ENCODE measurements at regions not wholly inside any gene's neighbourhood (a gene's known extent, or its start where the extent isn't known, plus 50 kb on each side); places are given as distances from the start of the nearest gene placed in this dataset.

DNA sequence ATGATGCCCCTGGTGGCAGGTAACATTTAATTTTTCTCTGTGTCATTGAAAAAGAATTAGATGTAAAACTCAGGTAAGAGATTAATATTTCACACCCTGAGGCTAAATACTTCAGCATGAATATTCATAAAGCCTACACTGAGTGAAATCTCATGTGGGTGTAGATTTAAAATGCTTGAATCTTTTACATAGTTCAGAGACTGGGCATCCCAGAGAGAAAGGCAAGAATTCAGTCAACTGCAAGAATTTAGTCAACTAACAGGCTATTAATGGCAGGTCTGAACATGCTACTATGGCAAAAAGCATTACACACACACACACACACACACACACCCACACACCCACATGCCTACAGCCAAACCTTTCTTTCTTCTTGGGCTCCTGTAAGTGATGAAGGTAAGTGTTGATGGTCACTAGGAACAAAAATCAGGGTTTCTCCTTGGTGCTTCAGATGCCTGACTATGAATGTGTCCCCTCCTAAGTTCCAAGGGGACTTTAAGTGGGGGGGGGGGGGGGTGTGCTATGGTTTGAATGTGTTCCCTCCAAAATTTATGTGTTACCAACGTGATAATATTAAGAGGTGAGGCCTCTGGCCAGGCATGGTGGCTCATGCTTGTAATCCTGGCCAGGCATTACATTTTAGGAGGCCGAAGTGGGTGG lies 63.7 kb upstream of the PSMD7 start:
- Histone ChIP-seq H3K4me3 (ENCODE audit: low read depth, low read length) (no peak overlapping the region), H3K27me3 (ENCODE audit: control insufficient read depth, insufficient read depth, low read length) (no peaks in the 10 kb centered on the region), H3K36me3 (ENCODE audit: control insufficient read depth, insufficient read depth, low read length) (no peaks in the 10 kb centered on the region)
- TF ChIP-seq, protein P1, sequence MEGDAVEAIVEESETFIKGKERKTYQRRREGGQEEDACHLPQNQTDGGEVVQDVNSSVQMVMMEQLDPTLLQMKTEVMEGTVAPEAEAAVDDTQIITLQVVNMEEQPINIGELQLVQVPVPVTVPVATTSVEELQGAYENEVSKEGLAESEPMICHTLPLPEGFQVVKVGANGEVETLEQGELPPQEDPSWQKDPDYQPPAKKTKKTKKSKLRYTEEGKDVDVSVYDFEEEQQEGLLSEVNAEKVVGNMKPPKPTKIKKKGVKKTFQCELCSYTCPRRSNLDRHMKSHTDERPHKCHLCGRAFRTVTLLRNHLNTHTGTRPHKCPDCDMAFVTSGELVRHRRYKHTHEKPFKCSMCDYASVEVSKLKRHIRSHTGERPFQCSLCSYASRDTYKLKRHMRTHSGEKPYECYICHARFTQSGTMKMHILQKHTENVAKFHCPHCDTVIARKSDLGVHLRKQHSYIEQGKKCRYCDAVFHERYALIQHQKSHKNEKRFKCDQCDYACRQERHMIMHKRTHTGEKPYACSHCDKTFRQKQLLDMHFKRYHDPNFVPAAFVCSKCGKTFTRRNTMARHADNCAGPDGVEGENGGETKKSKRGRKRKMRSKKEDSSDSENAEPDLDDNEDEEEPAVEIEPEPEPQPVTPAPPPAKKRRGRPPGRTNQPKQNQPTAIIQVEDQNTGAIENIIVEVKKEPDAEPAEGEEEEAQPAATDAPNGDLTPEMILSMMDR (IDR thresholded peaks at IDR 0.05; ENCODE audit: insufficient read depth, low read length, severe bottlenecking) = no peak
- no peak for FAIRE-seq
- peak; percentile 72 for DNase-seq (ENCODE audit: low read depth)

DNA sequence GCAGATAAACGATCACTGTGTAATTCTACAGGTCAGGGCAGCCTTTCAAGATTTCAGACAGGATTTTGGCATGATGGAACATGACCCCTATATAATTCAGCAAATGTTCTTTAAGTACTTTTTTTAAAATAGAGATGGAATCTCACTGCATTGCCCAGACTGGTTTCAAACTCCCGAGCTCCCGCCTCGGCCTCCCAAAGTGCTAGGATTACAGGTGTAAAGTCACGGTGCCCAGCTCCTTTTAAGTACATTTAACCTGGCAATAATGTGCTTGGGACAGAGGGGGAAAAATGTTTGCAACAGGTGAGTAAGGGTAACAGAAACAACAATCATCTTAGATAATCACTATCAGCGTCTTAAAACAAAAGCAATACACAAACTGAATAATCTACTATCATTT lies 66.5 kb upstream of the PSMD7 start:
- DNase-seq (ENCODE audit: low read depth) (peak; percentile 23), FAIRE-seq (no peak)
- no peak overlapping the region for H3K4me3 ChIP-seq (ENCODE audit: low read depth, low read length)
- TF ChIP-seq, protein P1 (IDR thresholded peaks at IDR 0.05; ENCODE audit: insufficient read depth, low read length, severe bottlenecking) = no peak
- no peaks in the 10 kb centered on the region for H3K36me3 ChIP-seq (ENCODE audit: control insufficient read depth, insufficient read depth, low read length)
- H3K27me3 ChIP-seq (ENCODE audit: control insufficient read depth, insufficient read depth, low read length) = no peaks in the 10 kb centered on the region

DNA sequence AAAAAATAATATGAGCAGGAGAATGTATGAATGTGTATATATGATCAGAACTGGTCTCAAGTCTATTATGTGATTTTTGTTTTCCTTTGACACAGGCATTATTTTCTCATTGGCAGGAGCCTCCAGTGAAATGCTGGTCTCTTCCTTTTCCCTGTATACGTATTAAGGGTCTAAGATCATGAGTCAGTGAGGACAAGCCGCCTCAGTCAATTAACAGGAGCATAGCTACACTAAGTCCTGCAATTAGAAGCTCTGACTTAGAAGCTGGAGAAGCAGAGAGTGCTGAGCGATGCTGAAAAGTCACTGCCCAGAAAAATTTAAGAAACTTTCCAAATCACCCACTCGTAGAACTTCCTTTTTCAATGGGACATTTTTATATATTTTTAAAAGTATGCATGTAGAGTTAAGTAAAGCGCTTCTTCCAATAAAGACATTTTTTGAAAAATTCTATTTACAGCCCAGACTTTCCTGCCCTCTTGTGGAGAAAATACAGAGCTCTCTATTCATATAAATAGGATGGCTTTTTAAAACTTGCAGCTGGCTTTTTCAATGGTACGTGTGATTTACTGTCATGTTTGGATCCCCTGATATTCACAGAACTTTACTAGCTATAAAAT lies 70.2 kb upstream of the PSMD7 start:
- FAIRE-seq = no peak
- Histone ChIP-seq H3K4me3 (ENCODE audit: low read depth, low read length) (no peak overlapping the region), H3K36me3 (ENCODE audit: control insufficient read depth, insufficient read depth, low read length) (no peaks in the 10 kb centered on the region), H3K27me3 (ENCODE audit: control insufficient read depth, insufficient read depth, low read length) (no peaks in the 10 kb centered on the region)
- DNase-seq (ENCODE audit: low read depth) = no peak
- TF ChIP-seq, protein P1 (IDR thresholded peaks at IDR 0.05; ENCODE audit: insufficient read depth, low read length, severe bottlenecking) = peak; percentile 30

DNA sequence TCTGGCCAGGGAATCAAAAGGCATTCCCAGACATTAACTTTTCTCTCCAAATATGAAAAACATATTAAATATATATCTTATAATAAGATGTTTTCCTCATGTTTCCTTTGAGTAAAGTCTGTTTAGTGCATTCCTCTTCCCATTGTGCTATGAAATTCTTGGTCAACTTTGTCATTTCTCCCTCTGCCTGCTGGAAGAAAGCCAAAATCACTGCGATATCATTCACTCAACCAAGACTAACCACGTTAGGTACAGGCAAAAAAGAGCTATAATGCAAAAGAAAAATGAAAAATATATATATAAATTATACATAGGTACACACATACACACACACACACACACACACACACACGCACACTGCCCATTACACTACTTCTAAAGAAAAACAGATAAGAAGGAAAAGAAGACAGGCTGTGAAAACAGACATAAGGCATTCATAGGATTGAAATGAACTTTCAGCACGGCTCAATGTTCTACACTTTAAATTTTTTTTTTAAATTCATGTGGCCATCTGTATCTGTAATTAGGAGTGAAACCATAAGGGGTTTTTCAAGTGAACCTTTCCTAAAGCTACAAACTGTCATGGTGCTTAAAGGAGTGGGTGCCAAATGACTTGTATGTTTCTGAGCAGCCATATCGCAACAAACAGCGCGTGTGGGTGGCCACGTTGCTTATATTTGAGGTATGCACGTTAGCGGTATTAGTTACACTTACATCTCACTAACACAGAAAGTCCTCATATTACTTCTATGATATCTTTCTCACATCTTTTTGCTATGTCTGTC lies 71.6 kb upstream of the PSMD7 start:
- FAIRE-seq (no peak), DNase-seq (ENCODE audit: low read depth) (peak; percentile 54)
- H3K27me3 ChIP-seq (ENCODE audit: control insufficient read depth, insufficient read depth, low read length) = no peaks in the 10 kb centered on the region
- no peak overlapping the region for H3K4me3 ChIP-seq (ENCODE audit: low read depth, low read length)
- H3K36me3 ChIP-seq (ENCODE audit: control insufficient read depth, insufficient read depth, low read length) = no peaks in the 10 kb centered on the region
- TF ChIP-seq, protein P1 (IDR thresholded peaks at IDR 0.05; ENCODE audit: insufficient read depth, low read length, severe bottlenecking) = no peak

DNA sequence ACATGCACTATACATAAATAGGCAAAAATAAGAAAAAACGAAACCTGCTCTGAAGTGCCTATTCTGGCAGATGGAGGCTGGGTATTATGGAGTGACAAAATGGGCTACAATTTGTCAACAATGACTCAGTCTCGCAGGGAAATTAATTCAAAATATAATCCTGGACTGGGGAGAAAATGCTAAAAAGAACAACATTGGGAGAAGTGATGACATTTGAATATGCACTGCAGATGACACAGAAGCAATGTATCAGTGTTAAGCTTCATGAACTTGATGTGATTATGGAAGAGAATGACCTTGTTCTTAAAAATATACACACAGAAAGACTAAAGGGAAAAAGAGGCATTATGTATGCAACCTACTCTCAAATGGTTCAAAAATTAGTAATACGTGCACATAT lies 74.8 kb upstream of the PSMD7 start:
- no peak overlapping the region for H3K4me3 ChIP-seq (ENCODE audit: low read depth, low read length)
- TF ChIP-seq, protein P1 (IDR thresholded peaks at IDR 0.05; ENCODE audit: insufficient read depth, low read length, severe bottlenecking) = no peak
- DNase-seq (ENCODE audit: low read depth) = no peak
- H3K27me3 ChIP-seq (ENCODE audit: control insufficient read depth, insufficient read depth, low read length) = no peaks in the 10 kb centered on the region
- H3K36me3 ChIP-seq (ENCODE audit: control insufficient read depth, insufficient read depth, low read length) = no peaks in the 10 kb centered on the region
- no peak for FAIRE-seq
